Activated naive CD8-positive, alpha-beta T cell treated with anti-CD3 and anti-CD28 coated beads for 36 hours (primary cell): ENCODE measurements at regions not wholly inside any gene's neighbourhood (a gene's known extent, or its start where the extent isn't known, plus 50 kb on each side); places are given as distances from the start of the nearest gene placed in this dataset.

Experiments
- DNase-seq: peaks from one replicate; pipeline ENCODE4 v3.0.0; 2021
- H3K27ac Mint-ChIP-seq: one replicate; pipeline ENCODE4 v1.8.0; 2022; ENCODE audit warnings: mild to moderate bottlenecking, moderate library complexity, mixed read lengths
- H3K27me3 Mint-ChIP-seq: one replicate; pipeline ENCODE4 v1.8.0; 2022; ENCODE audit warnings: mild to moderate bottlenecking, mixed read lengths
- H3K36me3 Mint-ChIP-seq: one replicate; pipeline ENCODE4 v1.8.0; 2021; ENCODE audit warnings: mild to moderate bottlenecking, mixed read lengths
- H3K4me1 Mint-ChIP-seq: one replicate; pipeline ENCODE4 v1.8.0; 2021; ENCODE audit warnings: mixed read lengths
- H3K4me3 Mint-ChIP-seq: one replicate; pipeline ENCODE4 v1.8.0; 2022; ENCODE audit warnings: mild to moderate bottlenecking, moderate library complexity, mixed read lengths
- H3K9me3 Mint-ChIP-seq: one replicate; pipeline ENCODE4 v1.8.0; 2022; ENCODE audit warnings: mixed read lengths

DNA sequence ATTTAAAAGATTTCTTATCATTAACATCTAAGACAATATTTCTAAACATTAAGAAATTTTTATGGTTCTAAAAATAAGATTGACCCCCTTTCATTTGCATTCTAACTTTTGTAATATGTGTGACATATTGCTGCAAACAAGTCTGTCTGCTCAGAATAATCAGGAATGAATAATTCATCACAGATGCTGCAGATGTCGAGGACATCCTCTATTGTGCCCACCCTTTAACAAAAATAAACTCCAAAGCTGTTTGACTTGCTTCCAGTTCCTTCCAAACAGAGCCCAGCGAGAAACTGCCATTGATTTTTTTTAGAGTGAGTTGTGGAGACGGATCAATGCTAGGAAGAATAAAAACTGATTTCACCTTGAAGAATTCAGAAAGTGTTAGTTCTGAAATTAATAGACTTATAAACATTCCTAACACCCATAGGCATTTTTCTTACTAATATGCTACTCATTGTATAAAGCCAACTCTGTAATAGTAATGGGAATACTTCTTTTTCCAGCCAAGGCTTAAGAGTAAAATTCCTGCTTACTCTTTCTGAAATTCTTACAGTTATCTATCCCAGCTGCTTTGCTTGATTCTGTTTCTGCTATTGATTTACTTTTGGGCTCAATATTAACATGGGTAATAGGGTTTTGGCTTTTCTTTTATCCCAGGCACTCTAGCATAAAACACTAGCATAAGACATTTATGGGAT lies 244.8 kb upstream of the FAM83B start:
- Mint-ChIP-seq H3K27me3 (no peaks in the 10 kb centered on the region), H3K4me1 (no peaks in the 10 kb centered on the region), H3K27ac (no peak overlapping the region), H3K36me3 (no peaks in the 10 kb centered on the region), H3K4me3 (no peak overlapping the region), H3K9me3 (peaks cover 3% of the 10 kb centered on the region)
- no peak for DNase-seq

- peaks cover 3% of the 10 kb centered on the region for H3K9me3 Mint-ChIP-seq
- no peaks in the 10 kb centered on the region for H3K27me3 Mint-ChIP-seq
- H3K36me3 Mint-ChIP-seq: no peaks in the 10 kb centered on the region
- no peak overlapping the region for H3K4me3 Mint-ChIP-seq
- DNase-seq: no peak
- no peak overlapping the region for H3K27ac Mint-ChIP-seq
- H3K4me1 Mint-ChIP-seq: no peaks in the 10 kb centered on the region
These were observed 244.0 kb upstream of the FAM83B start for GRCh38 chr6:54602591-54602990.

DNA sequence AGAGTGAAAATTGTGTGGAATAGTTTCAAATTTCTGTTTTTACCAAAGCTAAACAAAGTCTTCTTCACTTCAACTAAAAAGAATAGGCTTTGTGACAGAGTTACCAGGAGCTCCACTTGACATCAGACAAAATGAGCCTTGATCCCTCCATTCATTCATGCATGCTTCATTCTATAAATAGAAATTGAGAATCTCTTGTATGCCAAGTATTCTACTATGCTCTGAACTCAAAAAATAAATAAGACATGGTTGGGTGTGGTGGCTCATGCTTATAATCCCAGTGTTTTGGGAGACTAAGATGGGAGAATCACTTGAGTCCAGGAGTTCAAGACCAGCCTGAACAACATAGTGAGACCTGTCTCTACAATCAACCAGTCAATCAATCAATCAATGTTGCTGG lies 236.6 kb upstream of the FAM83B start:
- H3K36me3 Mint-ChIP-seq: no peaks in the 10 kb centered on the region
- peaks cover 3% of the 10 kb centered on the region for H3K9me3 Mint-ChIP-seq

GRCh38 chr6:54613596-54613995 lies 233.0 kb upstream of the FAM83B start:
- no peaks in the 10 kb centered on the region for H3K27me3 Mint-ChIP-seq
- DNase-seq: no peak
- H3K36me3 Mint-ChIP-seq: no peaks in the 10 kb centered on the region
- no peak overlapping the region for H3K27ac Mint-ChIP-seq
- H3K9me3 Mint-ChIP-seq: no peaks in the 10 kb centered on the region
- H3K4me3 Mint-ChIP-seq: no peak overlapping the region
- H3K4me1 Mint-ChIP-seq: no peaks in the 10 kb centered on the region

More for the DNA sequence above, 236.6 kb upstream of the FAM83B start:
- Mint-ChIP-seq H3K4me1 (no peaks in the 10 kb centered on the region), H3K4me3 (no peak overlapping the region), H3K27ac (no peak overlapping the region), H3K27me3 (no peaks in the 10 kb centered on the region)
- no peak for DNase-seq

DNA sequence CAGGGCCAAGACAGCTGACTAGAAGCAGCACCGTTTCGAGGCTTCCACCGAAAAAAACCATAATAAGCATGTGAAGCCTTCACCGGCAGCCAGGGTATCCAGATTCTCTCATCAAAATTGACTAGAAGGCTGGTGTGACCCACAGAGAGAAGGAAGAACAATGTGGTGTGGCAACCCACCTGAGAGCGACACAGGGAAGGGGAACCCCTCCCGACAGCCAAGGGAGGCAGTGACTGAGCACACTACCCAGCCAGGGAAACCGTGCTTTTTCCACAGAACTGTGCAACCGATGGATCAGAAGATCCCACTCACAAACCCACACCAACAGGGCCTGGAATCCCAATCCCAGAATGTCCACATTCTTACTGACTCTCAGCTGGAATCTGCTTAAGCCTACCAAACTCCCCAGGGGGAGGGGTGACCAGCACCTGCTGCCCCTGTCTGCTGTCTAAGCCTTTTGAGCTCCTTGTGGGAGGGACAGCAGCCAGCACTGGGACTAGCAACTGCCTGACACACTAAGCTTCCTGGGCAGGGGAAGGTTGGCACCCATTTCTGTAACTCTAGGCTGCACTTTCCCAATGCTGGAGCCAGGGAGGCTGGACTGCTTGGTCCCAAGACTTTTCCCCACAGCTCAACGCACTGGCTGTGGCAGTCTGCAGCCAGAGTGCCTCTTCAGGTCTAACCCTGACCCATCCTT lies 231.9 kb upstream of the FAM83B start:
- Mint-ChIP-seq H3K36me3 (no peaks in the 10 kb centered on the region), H3K27me3 (no peaks in the 10 kb centered on the region), H3K4me3 (no peak overlapping the region), H3K27ac (no peak overlapping the region), H3K9me3 (no peaks in the 10 kb centered on the region), H3K4me1 (no peaks in the 10 kb centered on the region)
- no peak for DNase-seq

GRCh38 chr6:54617730-54618129 lies 228.8 kb upstream of the FAM83B start:
- no peak for DNase-seq
- Mint-ChIP-seq H3K27me3 (no peaks in the 10 kb centered on the region), H3K9me3 (no peaks in the 10 kb centered on the region), H3K27ac (no peak overlapping the region), H3K36me3 (no peaks in the 10 kb centered on the region), H3K4me1 (no peaks in the 10 kb centered on the region), H3K4me3 (no peak overlapping the region)

- no peaks in the 10 kb centered on the region for H3K9me3 Mint-ChIP-seq
- H3K4me3 Mint-ChIP-seq: no peak overlapping the region
- no peaks in the 10 kb centered on the region for H3K27me3 Mint-ChIP-seq
- no peaks in the 10 kb centered on the region for H3K4me1 Mint-ChIP-seq
- H3K36me3 Mint-ChIP-seq: no peaks in the 10 kb centered on the region
- no peak for DNase-seq
- H3K27ac Mint-ChIP-seq: no peak overlapping the region
These were observed 228.0 kb upstream of the FAM83B start for GRCh38 chr6:54618572-54618971.

GRCh38 chr6:54619102-54619501 lies 227.5 kb upstream of the FAM83B start:
- Mint-ChIP-seq H3K4me1 (no peaks in the 10 kb centered on the region), H3K9me3 (no peaks in the 10 kb centered on the region), H3K36me3 (no peaks in the 10 kb centered on the region), H3K27ac (no peak overlapping the region), H3K4me3 (no peak overlapping the region), H3K27me3 (no peaks in the 10 kb centered on the region)
- DNase-seq: no peak

DNA sequence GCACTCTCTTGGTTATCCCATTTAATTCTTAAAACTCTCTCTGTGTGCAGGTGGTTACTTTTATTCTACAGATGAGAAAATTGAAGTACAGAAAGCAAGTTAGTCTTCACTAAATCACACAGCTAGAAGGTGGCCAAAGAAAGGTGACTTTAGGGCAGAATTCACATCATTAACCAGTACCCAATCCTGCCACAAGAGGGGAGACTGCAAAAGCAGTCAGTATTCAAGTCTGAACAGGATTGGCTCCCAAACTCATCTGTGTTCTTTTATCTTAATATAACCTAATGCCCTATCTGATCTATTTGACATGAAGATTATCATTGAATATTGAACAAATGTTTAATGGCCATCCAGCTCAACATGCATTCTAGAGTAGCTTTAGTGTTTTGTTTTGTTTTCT lies 225.3 kb upstream of the FAM83B start:
- Mint-ChIP-seq H3K4me3 (no peak overlapping the region), H3K27ac (no peak overlapping the region), H3K27me3 (no peaks in the 10 kb centered on the region)

DNA sequence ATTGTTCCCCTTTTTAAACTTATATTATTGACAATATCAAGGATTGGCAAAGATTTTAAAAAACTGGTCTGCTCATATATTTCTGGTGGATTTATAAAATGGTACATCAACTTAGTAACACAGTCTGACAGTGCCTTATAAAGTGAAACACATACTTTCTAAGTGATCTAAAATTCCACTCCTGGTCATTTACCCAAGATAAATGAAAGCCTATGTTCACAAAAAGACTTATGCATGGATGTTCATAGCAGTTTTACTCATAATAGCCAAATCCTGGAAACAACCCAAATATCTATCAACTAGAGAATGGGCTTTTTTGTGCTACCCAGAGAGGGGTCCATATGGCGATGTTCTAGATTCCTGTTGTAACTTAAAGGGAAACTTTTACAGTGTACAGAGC lies 222.4 kb upstream of the FAM83B start:
- H3K4me3 Mint-ChIP-seq: no peak overlapping the region

More for the DNA sequence above, 225.3 kb upstream of the FAM83B start:
- H3K36me3 Mint-ChIP-seq: no peaks in the 10 kb centered on the region
- no peaks in the 10 kb centered on the region for H3K4me1 Mint-ChIP-seq
- no peaks in the 10 kb centered on the region for H3K9me3 Mint-ChIP-seq
- DNase-seq: no peak

DNA sequence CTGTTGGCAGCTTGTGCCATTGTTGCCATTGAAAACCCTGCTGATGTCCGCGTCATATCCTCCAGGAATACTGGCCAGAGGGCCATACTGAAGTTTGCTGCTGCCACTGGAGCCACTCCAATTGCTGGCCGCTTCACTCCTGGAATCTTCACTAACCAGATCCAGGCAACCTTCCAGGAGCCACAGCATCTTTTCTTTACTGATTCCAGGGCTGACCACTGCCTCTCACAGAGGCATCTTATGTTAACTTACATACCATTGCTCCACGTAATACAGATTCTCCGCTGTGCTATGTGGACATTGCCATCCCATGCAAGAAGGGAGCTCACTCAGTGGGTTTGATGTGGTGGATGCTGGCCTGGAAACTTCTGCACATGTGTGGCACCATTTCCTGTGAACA lies 221.8 kb upstream of the FAM83B start:
- Mint-ChIP-seq H3K9me3 (no peaks in the 10 kb centered on the region), H3K27me3 (no peaks in the 10 kb centered on the region), H3K36me3 (no peaks in the 10 kb centered on the region), H3K27ac (no peak overlapping the region), H3K4me3 (no peak overlapping the region), H3K4me1 (no peaks in the 10 kb centered on the region)
- DNase-seq: no peak

More for the DNA sequence above, 222.4 kb upstream of the FAM83B start:
- no peaks in the 10 kb centered on the region for H3K27me3 Mint-ChIP-seq
- no peaks in the 10 kb centered on the region for H3K36me3 Mint-ChIP-seq
- H3K4me1 Mint-ChIP-seq: no peaks in the 10 kb centered on the region
- no peaks in the 10 kb centered on the region for H3K9me3 Mint-ChIP-seq
- DNase-seq: no peak
- no peak overlapping the region for H3K27ac Mint-ChIP-seq

DNA sequence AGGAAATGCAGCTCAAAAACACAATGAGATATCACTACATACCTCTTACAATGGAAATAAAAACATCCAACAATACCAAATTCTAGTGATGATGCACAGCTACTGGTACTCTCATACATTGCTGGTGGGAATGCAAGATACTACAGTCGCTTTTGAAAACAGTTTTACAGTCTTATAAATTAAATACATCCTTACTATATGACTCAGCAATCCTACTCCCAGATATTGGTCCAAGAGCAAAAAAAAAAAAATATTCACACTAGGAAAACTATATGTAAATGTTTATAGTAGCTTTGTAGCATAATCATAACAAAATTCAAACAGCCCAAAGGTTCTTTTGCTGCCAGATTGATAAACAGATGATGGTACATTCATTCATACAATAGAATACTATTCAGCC lies 217.4 kb upstream of the FAM83B start:
- no peak overlapping the region for H3K4me3 Mint-ChIP-seq
- no peaks in the 10 kb centered on the region for H3K9me3 Mint-ChIP-seq
- H3K27me3 Mint-ChIP-seq: no peaks in the 10 kb centered on the region
- no peaks in the 10 kb centered on the region for H3K4me1 Mint-ChIP-seq
- no peak overlapping the region for H3K27ac Mint-ChIP-seq
- H3K36me3 Mint-ChIP-seq: no peaks in the 10 kb centered on the region
- no peak for DNase-seq

GRCh38 chr6:54632984-54633565 lies 213.5 kb upstream of the FAM83B start:
- H3K27ac Mint-ChIP-seq: no peak overlapping the region
- no peak for DNase-seq
- no peaks in the 10 kb centered on the region for H3K4me1 Mint-ChIP-seq

GRCh38 chr6:54633601-54634000 lies 213.0 kb upstream of the FAM83B start:
- H3K36me3 Mint-ChIP-seq: no peaks in the 10 kb centered on the region
- H3K9me3 Mint-ChIP-seq: no peaks in the 10 kb centered on the region
- no peak for DNase-seq
- H3K27ac Mint-ChIP-seq: no peak overlapping the region
- no peaks in the 10 kb centered on the region for H3K27me3 Mint-ChIP-seq
- H3K4me1 Mint-ChIP-seq: no peaks in the 10 kb centered on the region
- no peak overlapping the region for H3K4me3 Mint-ChIP-seq

More at GRCh38 chr6:54632984-54633565, 213.5 kb upstream of the FAM83B start:
- Mint-ChIP-seq H3K27me3 (no peaks in the 10 kb centered on the region), H3K36me3 (no peaks in the 10 kb centered on the region), H3K9me3 (no peaks in the 10 kb centered on the region), H3K4me3 (no peak overlapping the region)

- no peaks in the 10 kb centered on the region for H3K36me3 Mint-ChIP-seq
- H3K27me3 Mint-ChIP-seq: no peaks in the 10 kb centered on the region
- H3K27ac Mint-ChIP-seq: no peak overlapping the region
- no peak overlapping the region for H3K4me3 Mint-ChIP-seq
- no peaks in the 10 kb centered on the region for H3K4me1 Mint-ChIP-seq
- H3K9me3 Mint-ChIP-seq: no peaks in the 10 kb centered on the region
- no peak for DNase-seq
These were observed 205.7 kb upstream of the FAM83B start for GRCh38 chr6:54640911-54641310.
